BLaER1 (cell line): ENCODE measurements at regions not wholly inside any gene's neighbourhood (a gene's known extent, or its start where the extent isn't known, plus 50 kb on each side); places are given as distances from the start of the nearest gene placed in this dataset.

Source experiments
- H3K27ac ChIP-seq: shearing (Covaris generic); formaldehyde crosslinking; 2 replicates; pipeline ENCODE4 v1.8.1; 2022
- H3K27me3 ChIP-seq: shearing (Covaris generic); formaldehyde crosslinking; 2 replicates; pipeline ENCODE4 v1.8.1; 2022
- H3K36me3 ChIP-seq: shearing (Covaris generic); formaldehyde crosslinking; 2 replicates; pipeline ENCODE4 v1.8.1; 2022
- H3K4me1 ChIP-seq: shearing (Covaris generic); formaldehyde crosslinking; 2 replicates; pipeline ENCODE4 v1.8.1; 2022
- H3K4me2 ChIP-seq: shearing (Covaris generic); formaldehyde crosslinking; 2 replicates; pipeline ENCODE4 v1.8.1; 2022
- H3K4me3 ChIP-seq: shearing (Covaris generic); formaldehyde crosslinking; 2 replicates; pipeline ENCODE4 v1.8.1; 2022
- H3K9ac ChIP-seq: shearing (Covaris generic); formaldehyde crosslinking; 2 replicates; pipeline ENCODE4 v1.8.1; 2022
- H3K9me3 ChIP-seq: shearing (Covaris generic); formaldehyde crosslinking; 2 replicates; pipeline ENCODE4 v1.8.1; 2022
- H4K20me1 ChIP-seq: shearing (Covaris generic); formaldehyde crosslinking; 2 replicates; pipeline ENCODE4 v1.8.1; 2022
- Cebpa-rat ChIP-seq: shearing (Covaris generic); IDR thresholded peaks from 2 replicates; pipeline ENCODE4 v1.8.1; 2022

- no peaks in the 10 kb centered on the region for H3K9me3 ChIP-seq
- TF ChIP-seq Cebpa-rat, result no peak
- H3K9ac ChIP-seq, result no peak overlapping the region
- no peaks in the 10 kb centered on the region for H3K27me3 ChIP-seq
- H3K4me3 ChIP-seq, result no peak overlapping the region
- no peaks in the 10 kb centered on the region for H3K36me3 ChIP-seq
- no peak overlapping the region for H3K27ac ChIP-seq
- H3K4me1 ChIP-seq, result no peaks in the 10 kb centered on the region
- H4K20me1 ChIP-seq, result no peaks in the 10 kb centered on the region
- no peak overlapping the region for H3K4me2 ChIP-seq
Observed at GRCh38 chr2:208570851-208571763, 164.5 kb downstream of the PTH2R start.

- Histone ChIP-seq H3K36me3 (no peaks in the 10 kb centered on the region), H3K4me3 (no peak overlapping the region), H3K9me3 (no peaks in the 10 kb centered on the region), H3K27me3 (no peaks in the 10 kb centered on the region), H3K27ac (no peak overlapping the region), H3K4me2 (no peak overlapping the region), H4K20me1 (no peaks in the 10 kb centered on the region), H3K9ac (no peak overlapping the region), H3K4me1 (no peaks in the 10 kb centered on the region)
- no peak for TF ChIP-seq Cebpa-rat
Observed at GRCh38 chr2:208571764-208572131, 165.2 kb downstream of the PTH2R start.

GRCh38 chr2:208573569-208573968 lies 167.0 kb downstream of the PTH2R start:
- H3K27me3 ChIP-seq, result no peaks in the 10 kb centered on the region
- H4K20me1 ChIP-seq, result no peaks in the 10 kb centered on the region
- no peaks in the 10 kb centered on the region for H3K36me3 ChIP-seq
- peaks cover 8% of the 10 kb centered on the region for H3K9me3 ChIP-seq
- no peak overlapping the region for H3K4me3 ChIP-seq
- no peak overlapping the region for H3K27ac ChIP-seq
- no peak overlapping the region for H3K9ac ChIP-seq
- H3K4me1 ChIP-seq, result no peaks in the 10 kb centered on the region
- no peak for TF ChIP-seq Cebpa-rat
- H3K4me2 ChIP-seq, result no peak overlapping the region

- Histone ChIP-seq H3K36me3 (no peaks in the 10 kb centered on the region), H3K4me1 (no peaks in the 10 kb centered on the region), H3K4me3 (no peak overlapping the region), H3K27ac (no peak overlapping the region), H3K9ac (no peak overlapping the region), H3K9me3 (peaks cover 8% of the 10 kb centered on the region), H3K4me2 (no peak overlapping the region), H4K20me1 (no peaks in the 10 kb centered on the region), H3K27me3 (no peaks in the 10 kb centered on the region)
- no peak for TF ChIP-seq Cebpa-rat
Observed at GRCh38 chr2:208579678-208580077, 173.1 kb downstream of the PTH2R start.

GRCh38 chr2:208584378-208584985 lies 177.9 kb downstream of the PTH2R start:
- no peaks in the 10 kb centered on the region for H3K4me1 ChIP-seq
- H3K27ac ChIP-seq, result no peak overlapping the region
- no peaks in the 10 kb centered on the region for H3K36me3 ChIP-seq
- no peak overlapping the region for H3K4me3 ChIP-seq
- H3K4me2 ChIP-seq, result no peak overlapping the region
- no peaks in the 10 kb centered on the region for H3K9me3 ChIP-seq
- no peak overlapping the region for H3K9ac ChIP-seq
- no peaks in the 10 kb centered on the region for H4K20me1 ChIP-seq
- no peaks in the 10 kb centered on the region for H3K27me3 ChIP-seq
- no peak for TF ChIP-seq Cebpa-rat

- Histone ChIP-seq H3K4me1 (no peaks in the 10 kb centered on the region), H3K9ac (no peak overlapping the region), H3K27ac (no peak overlapping the region), H3K4me2 (no peak overlapping the region), H4K20me1 (no peaks in the 10 kb centered on the region), H3K4me3 (no peak overlapping the region), H3K27me3 (no peaks in the 10 kb centered on the region), H3K36me3 (no peaks in the 10 kb centered on the region), H3K9me3 (no peaks in the 10 kb centered on the region)
- no peak for TF ChIP-seq Cebpa-rat
Observed at GRCh38 chr2:208586516-208586915, 179.9 kb downstream of the PTH2R start.

GRCh38 chr2:208594642-208595385 lies 188.2 kb downstream of the PTH2R start:
- no peaks in the 10 kb centered on the region for H3K27me3 ChIP-seq
- no peaks in the 10 kb centered on the region for H3K9me3 ChIP-seq
- no peak overlapping the region for H3K9ac ChIP-seq
- H3K4me1 ChIP-seq, result no peaks in the 10 kb centered on the region
- TF ChIP-seq Cebpa-rat, result no peak
- H3K4me3 ChIP-seq, result no peak overlapping the region
- H4K20me1 ChIP-seq, result no peaks in the 10 kb centered on the region
- no peaks in the 10 kb centered on the region for H3K36me3 ChIP-seq
- H3K27ac ChIP-seq, result no peak overlapping the region
- H3K4me2 ChIP-seq, result no peak overlapping the region

- Histone ChIP-seq H3K27me3 (no peaks in the 10 kb centered on the region), H3K36me3 (no peaks in the 10 kb centered on the region), H3K4me3 (no peak overlapping the region), H3K4me2 (no peak overlapping the region), H3K4me1 (no peaks in the 10 kb centered on the region), H3K9ac (no peak overlapping the region), H3K9me3 (no peaks in the 10 kb centered on the region), H3K27ac (no peak overlapping the region), H4K20me1 (no peaks in the 10 kb centered on the region)
- TF ChIP-seq Cebpa-rat, result no peak
Observed at GRCh38 chr2:208595386-208596275, 189.0 kb downstream of the PTH2R start.

- no peak overlapping the region for H3K9ac ChIP-seq
- no peak overlapping the region for H3K4me3 ChIP-seq
Observed at GRCh38 chr2:208607694-208608093, 201.1 kb downstream of the PTH2R start.

More at GRCh38 chr2:208607694-208608093, 201.1 kb downstream of the PTH2R start:
- no peaks in the 10 kb centered on the region for H3K9me3 ChIP-seq
- no peaks in the 10 kb centered on the region for H3K27me3 ChIP-seq
- H3K36me3 ChIP-seq, result no peaks in the 10 kb centered on the region
- H3K4me2 ChIP-seq, result no peak overlapping the region
- TF ChIP-seq Cebpa-rat, result no peak
- no peaks in the 10 kb centered on the region for H4K20me1 ChIP-seq
- H3K27ac ChIP-seq, result no peak overlapping the region
- no peaks in the 10 kb centered on the region for H3K4me1 ChIP-seq
